ENCODE measurements at regions not wholly inside any gene's neighbourhood (a gene's known extent, or its start where the extent isn't known, plus 50 kb on each side); places are given as distances from the start of the nearest gene placed in this dataset.

DNA sequence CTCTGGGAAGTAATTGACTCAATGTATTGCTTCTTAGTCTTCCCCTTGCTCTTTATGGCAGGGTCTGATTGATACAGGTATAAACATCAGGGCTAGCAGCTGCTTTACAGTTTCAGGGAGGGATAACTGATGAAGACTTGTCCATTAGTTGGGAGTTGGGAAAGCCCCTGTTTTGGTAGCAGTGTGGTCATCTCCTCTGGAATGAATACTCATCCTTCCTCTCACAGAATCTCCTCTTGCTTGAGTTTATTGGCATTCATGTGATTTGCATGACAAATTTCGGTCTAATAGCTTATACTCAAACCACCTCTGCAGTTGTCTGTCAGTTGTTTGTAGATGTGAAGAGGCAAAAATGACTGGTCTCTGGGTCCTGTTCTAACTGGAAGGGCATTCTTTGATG lies 79.7 kb downstream of the FAT3 start:
- 78 to 94% methylated on average over 1 of the region's 1 CpG for WGBS, 2 donors
- H3K4me3 ChIP-seq, result no peak overlapping the region
- no peak for DNase-seq
- H3K27me3 ChIP-seq, result no peaks in the 10 kb centered on the region
- intact Hi-C loops (cut with DNase I), result no loop called here
- no peak for ATAC-seq
- H3K4me1 ChIP-seq, result peaks cover 0 to 6% (median 0%) of the 10 kb centered on the region in 9 donors
- H3K36me3 ChIP-seq, result no peaks in the 10 kb centered on the region
- no peak overlapping the region for H3K27ac ChIP-seq
- no peaks in the 10 kb centered on the region for H3K9me3 ChIP-seq
- no peak for TF ChIP-seq CTCF (IDR thresholded peaks at IDR 0.05)

DNA sequence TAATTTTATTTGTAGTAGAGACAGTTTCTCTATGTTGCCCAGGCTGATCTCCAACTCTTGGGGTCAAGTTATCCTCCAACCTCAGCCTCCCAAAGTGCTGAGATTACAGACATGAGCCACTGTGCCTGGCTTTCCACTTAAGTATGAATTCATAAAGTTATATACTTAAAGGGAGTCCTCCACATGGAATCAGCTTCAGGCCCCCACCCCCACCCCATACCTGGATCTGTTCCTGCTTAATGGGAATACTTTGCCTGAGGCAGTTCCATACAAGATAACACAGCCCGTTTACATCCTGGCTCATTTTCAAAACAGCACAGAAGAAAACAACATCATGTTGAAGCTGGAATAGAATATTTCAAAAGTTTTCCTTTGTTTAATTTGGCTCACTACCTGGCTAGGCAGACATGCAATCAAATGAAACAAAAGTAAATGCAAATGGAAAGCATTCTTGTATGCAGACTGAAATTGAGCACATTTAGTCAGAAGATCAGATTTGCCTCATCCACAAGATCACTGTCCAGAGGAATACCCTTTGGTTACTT lies 82.4 kb downstream of the FAT3 start:
- H3K9me3 ChIP-seq, result no peaks in the 10 kb centered on the region
- H3K27ac ChIP-seq, result no peak overlapping the region
- no peaks in the 10 kb centered on the region for H3K27me3 ChIP-seq
- 8 to 9% methylated on average over 1 of the region's 1 CpG for WGBS, 2 donors
- peaks cover 0 to 6% (median 0%) of the 10 kb centered on the region in 9 donors for H3K4me1 ChIP-seq
- H3K4me3 ChIP-seq, result no peak overlapping the region
- intact Hi-C loops (cut with DNase I), result no loop called here
- no peak for TF ChIP-seq CTCF (IDR thresholded peaks at IDR 0.05)
- ATAC-seq, result no peak
- no peaks in the 10 kb centered on the region for H3K36me3 ChIP-seq
- DNase-seq, result no peak

GRCh38 chr11:92308366-92308765 lies 83.7 kb downstream of the FAT3 start:
- no peak for DNase-seq
- H3K9me3 ChIP-seq, result no peaks in the 10 kb centered on the region
- no peak for TF ChIP-seq CTCF (IDR thresholded peaks at IDR 0.05)

GRCh38 chr11:92311616-92312449 lies 87.2 kb downstream of the FAT3 start:
- WGBS, 2 donors, result 74 to 79% methylated on average over 5 of the region's 5 CpGs

More at GRCh38 chr11:92308366-92308765, 83.7 kb downstream of the FAT3 start:
- Histone ChIP-seq H3K27ac (no peak overlapping the region), H3K36me3 (no peaks in the 10 kb centered on the region), H3K27me3 (no peaks in the 10 kb centered on the region), H3K4me3 (no peak overlapping the region), H3K4me1 (peaks cover 0 to 6% (median 0%) of the 10 kb centered on the region in 9 donors)
- intact Hi-C loops (cut with DNase I), result no loop called here
- no peak for ATAC-seq

More at GRCh38 chr11:92311616-92312449, 87.2 kb downstream of the FAT3 start:
- no peak for ATAC-seq
- Histone ChIP-seq H3K36me3 (no peaks in the 10 kb centered on the region), H3K9me3 (no peaks in the 10 kb centered on the region), H3K4me3 (no peak overlapping the region), H3K27ac (no peak overlapping the region), H3K4me1 (peaks cover 0 to 14% (median 6%) of the 10 kb centered on the region in 9 donors), H3K27me3 (no peaks in the 10 kb centered on the region)
- no peak for DNase-seq
- TF ChIP-seq CTCF (IDR thresholded peaks at IDR 0.05), result no peak
- intact Hi-C loops (cut with DNase I), result no loop called here
